Pancreas (tissue), 10 donors: ENCODE measurements at regions not wholly inside any gene's neighbourhood (a gene's known extent, or its start where the extent isn't known, plus 50 kb on each side); places are given as distances from the start of the nearest gene placed in this dataset.

ENCODE experiments used
- ATAC-seq, 4 donors: fragments of 200-7000 bp; cut with Tn5 transposase; one replicate each; pipeline versions ENCODE4 v1.8.0 to v1.9.1; 2020; ENCODE audit warnings: mild to moderate bottlenecking in 4 of 4, moderate library complexity in 4 of 4
- DNase-seq, 6 donors: peaks; one replicate each; pipeline ENCODE4 v3.0.0-alpha.2; 2020
- FAIRE-seq: peaks from 2 replicates; lab custom pipeline; 2012; peaks lifted over from hg19 to GRCh38; lab: Jason Lieb, UNC
- H3K27ac ChIP-seq, 4 donors: fragments of 200-600 bp; sonication (generic); 1 replicate in 3 of 4; 2 replicates in 1 of 4; pipeline versions ENCODE4 v1.5.0 to v1.8.0; 2020
- H3K27me3 ChIP-seq, 4 donors: fragments of 200-600 bp; one replicate each; pipeline ENCODE4 v1.8.0; 2021
- H3K36me3 ChIP-seq, 3 donors: fragments of 200-600 bp; sonication (generic) in 1 of 3; one replicate each; pipeline versions ENCODE4 v1.5.0 to v1.8.0; 2020 to 2021
- H3K4me1 ChIP-seq, 3 donors: fragments of 200-600 bp; one replicate each; pipeline ENCODE4 v1.8.0; 2021
- H3K4me3 ChIP-seq, 4 donors: fragments of 200-600 bp; sonication (generic) in 2 of 4; one replicate each; pipeline versions ENCODE4 v1.5.0 to v1.8.0; 2020 to 2021
- H3K9me3 ChIP-seq, 4 donors: fragments of 200-600 bp; one replicate each; pipeline ENCODE4 v1.8.0; 2021
- WGBS, 2 donors: extraction: QIAGEN DNeasy Blood & Tissue Kit; methylation state at CpG; one replicate each; pipeline ENCODE4 v1.1.7; 2013; 5-methylcytosine and 5-hydroxymethylcytosine counted together
- intact Hi-C, 3 donors: fragments of 100-400 bp; cut with DNase I; formaldehyde crosslinking; loops; one replicate each; pipeline versions ENCODE4 v1.11.1 to v1.14.2; 2022
- TF ChIP-seq, protein P1 (sequence below), 4 donors: fragments of 200-600 bp; sonication (generic) in 3 of 4; IDR thresholded peaks; one replicate each; pipeline versions ENCODE4 v1.5.0 to v1.8.0; 2021; ENCODE audit warnings: antibody characterized with exemption in 4 of 4
- donor health status: healthy with polysubstance abuse.
- donor health status: DM: no; HTN: no; CAD: no; lungs with moderate emphysema.
- donor health status: DM: no; HTN: no; CAD: no.
- donor health status: control.
- donor health status: control.
- donor health status: Bipolar disorder and iron deficiency.
- donor health status: DM: yes; HTN: yes; CAD: no.
- donor health status: DM: no; HTN: no; CAD: no.
- donor health status: DM: no; HTN: no; CAD: no.
- donor health status: DM: yes; HTN: yes; CAD: no.

DNA sequence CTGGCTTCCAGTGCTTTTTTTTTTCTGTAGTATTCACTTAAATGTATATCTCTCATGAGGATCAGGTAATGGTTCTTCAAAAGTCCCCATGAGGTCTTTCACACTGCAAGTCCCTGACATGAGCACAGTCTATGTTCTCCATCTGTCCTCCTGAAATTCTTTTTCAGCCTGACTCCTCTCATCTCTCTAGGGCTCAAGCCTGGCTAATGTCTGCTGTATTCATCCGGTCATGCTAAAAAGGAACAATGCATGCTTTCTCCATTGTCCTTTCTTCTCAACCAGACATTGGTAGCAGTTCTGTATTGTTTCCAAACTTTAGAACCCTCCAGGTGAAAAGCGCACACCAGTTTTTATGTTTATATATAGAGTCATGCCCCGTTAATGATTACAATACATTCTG lies 368.3 kb upstream of the OLFM3 start:
- TF ChIP-seq, protein P1, sequence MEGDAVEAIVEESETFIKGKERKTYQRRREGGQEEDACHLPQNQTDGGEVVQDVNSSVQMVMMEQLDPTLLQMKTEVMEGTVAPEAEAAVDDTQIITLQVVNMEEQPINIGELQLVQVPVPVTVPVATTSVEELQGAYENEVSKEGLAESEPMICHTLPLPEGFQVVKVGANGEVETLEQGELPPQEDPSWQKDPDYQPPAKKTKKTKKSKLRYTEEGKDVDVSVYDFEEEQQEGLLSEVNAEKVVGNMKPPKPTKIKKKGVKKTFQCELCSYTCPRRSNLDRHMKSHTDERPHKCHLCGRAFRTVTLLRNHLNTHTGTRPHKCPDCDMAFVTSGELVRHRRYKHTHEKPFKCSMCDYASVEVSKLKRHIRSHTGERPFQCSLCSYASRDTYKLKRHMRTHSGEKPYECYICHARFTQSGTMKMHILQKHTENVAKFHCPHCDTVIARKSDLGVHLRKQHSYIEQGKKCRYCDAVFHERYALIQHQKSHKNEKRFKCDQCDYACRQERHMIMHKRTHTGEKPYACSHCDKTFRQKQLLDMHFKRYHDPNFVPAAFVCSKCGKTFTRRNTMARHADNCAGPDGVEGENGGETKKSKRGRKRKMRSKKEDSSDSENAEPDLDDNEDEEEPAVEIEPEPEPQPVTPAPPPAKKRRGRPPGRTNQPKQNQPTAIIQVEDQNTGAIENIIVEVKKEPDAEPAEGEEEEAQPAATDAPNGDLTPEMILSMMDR (IDR thresholded peaks at IDR 0.05): no peak
- FAIRE-seq (no peak), DNase-seq (no peak), ATAC-seq (no peak)
- H3K9me3 ChIP-seq: no peaks in the 10 kb centered on the region
- no peak overlapping the region for H3K4me3 ChIP-seq
- intact Hi-C loops: no loop called here
- WGBS, 2 donors: 65 to 73% methylated on average over 3 of the region's 3 CpGs
- H3K4me1 ChIP-seq: no peaks in the 10 kb centered on the region
- H3K27ac ChIP-seq: no peak overlapping the region
- H3K36me3 ChIP-seq: no peaks in the 10 kb centered on the region
- H3K27me3 ChIP-seq: no peaks in the 10 kb centered on the region

DNA sequence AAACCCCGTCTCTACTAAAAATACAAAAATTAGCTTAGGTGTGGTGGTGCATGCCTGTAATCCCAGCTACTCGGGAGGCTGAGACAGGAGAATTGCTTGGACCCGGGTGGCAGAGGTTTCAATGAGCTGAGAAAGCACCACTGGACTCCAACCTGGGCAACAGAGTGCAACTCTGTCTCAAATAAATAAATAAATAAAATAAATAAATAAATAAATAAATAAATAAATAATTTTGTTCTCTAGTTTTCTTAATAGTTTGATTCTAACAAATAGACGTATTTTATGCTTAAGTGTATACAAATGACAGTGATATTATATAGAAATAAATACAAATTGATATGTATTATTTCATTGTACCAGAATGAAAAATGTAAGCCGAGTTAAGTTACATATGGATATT lies 339.9 kb upstream of the OLFM3 start:
- H3K4me1 ChIP-seq: no peaks in the 10 kb centered on the region
- intact Hi-C loops: no loop called here
- TF ChIP-seq, protein P1 (IDR thresholded peaks at IDR 0.05): no peak
- H3K27ac ChIP-seq: no peak overlapping the region
- H3K4me3 ChIP-seq: no peak overlapping the region
- H3K36me3 ChIP-seq: no peaks in the 10 kb centered on the region
- FAIRE-seq: peak; percentile 57
- DNase-seq: no peak
- 56 to 79% methylated on average over 5 of the region's 5 CpGs for WGBS, 2 donors
- ATAC-seq: no peak
- no peaks in the 10 kb centered on the region for H3K9me3 ChIP-seq
- no peaks in the 10 kb centered on the region for H3K27me3 ChIP-seq

DNA sequence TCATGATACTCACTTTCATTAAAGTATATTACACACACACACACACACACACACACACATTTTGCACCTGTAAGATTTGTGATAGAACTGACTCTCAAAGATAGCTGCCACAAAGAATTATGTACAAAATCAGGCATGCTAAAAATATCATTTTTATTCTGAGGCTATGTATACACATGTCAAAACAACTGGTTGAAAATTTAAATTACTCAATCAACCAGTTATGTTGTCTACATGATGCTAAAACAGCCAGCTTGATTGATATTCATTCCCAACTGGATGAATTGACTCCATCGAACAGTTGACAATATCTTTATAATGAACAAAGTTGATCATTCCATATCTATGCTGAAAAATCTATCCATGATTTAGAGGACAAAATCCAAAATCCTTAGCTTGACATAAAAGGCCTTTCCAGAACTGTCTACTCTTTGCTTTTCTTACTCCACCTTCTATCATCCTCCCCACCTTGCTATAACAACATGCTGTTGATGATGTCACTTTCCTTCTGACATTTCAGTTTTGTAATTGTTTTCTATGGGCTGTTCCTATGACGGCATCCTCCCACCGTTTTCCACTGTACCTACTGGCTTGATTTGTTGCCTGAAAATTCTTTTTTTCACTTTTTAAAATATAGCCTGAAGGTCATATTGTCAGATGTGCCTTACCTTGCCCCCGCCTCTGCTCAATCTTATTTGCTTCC lies 321.5 kb upstream of the OLFM3 start:
- H3K36me3 ChIP-seq: no peaks in the 10 kb centered on the region
- H3K4me3 ChIP-seq: no peak overlapping the region
- DNase-seq: no peak
- TF ChIP-seq, protein P1 (IDR thresholded peaks at IDR 0.05): no peak
- no peaks in the 10 kb centered on the region for H3K27me3 ChIP-seq
- H3K4me1 ChIP-seq: no peaks in the 10 kb centered on the region
- intact Hi-C loops: no loop called here
- WGBS, 2 donors: 58 to 68% methylated on average over 4 of the region's 4 CpGs
- FAIRE-seq: no peak
- ATAC-seq: no peak
- H3K27ac ChIP-seq: no peak overlapping the region
- H3K9me3 ChIP-seq: no peaks in the 10 kb centered on the region

DNA sequence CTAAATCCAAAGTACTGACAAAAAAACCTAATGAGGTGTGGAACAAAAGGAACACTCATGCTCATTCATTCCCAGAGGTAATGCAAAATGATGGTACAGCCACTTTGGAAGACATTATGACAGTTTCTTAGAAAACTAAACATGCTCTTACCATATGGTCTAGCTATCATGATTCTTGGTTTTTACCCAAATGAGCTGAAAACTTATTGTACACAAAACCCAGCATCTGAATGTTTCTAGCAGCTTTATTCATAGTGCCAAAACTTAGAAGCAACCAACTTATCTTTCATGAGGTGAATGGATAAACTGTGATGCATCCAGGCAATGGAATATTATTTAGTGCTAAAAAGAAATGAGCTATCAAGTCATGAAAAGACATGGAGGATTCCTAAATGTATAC lies 318.4 kb upstream of the OLFM3 start:
- H3K27me3 ChIP-seq: no peaks in the 10 kb centered on the region
- no peak for FAIRE-seq
- no peaks in the 10 kb centered on the region for H3K4me1 ChIP-seq
- no peaks in the 10 kb centered on the region for H3K36me3 ChIP-seq
- intact Hi-C loops: no loop called here
- H3K9me3 ChIP-seq: no peaks in the 10 kb centered on the region
- no peak overlapping the region for H3K4me3 ChIP-seq
- ATAC-seq: no peak
- no peak overlapping the region for H3K27ac ChIP-seq
- TF ChIP-seq, protein P1 (IDR thresholded peaks at IDR 0.05): no peak
- no peak for DNase-seq

GRCh38 chr1:102296116-102296515 lies 299.4 kb upstream of the OLFM3 start:
- H3K27me3 ChIP-seq: no peaks in the 10 kb centered on the region
- DNase-seq (peak in 1 of 6 donors; percentile 13), FAIRE-seq (no peak), ATAC-seq (no peak)
- H3K36me3 ChIP-seq: no peaks in the 10 kb centered on the region
- H3K27ac ChIP-seq: no peak overlapping the region
- TF ChIP-seq, protein P1 (IDR thresholded peaks at IDR 0.05): no peak
- intact Hi-C loops: no loop called here
- WGBS, 2 donors: 58 to 59% methylated on average over 3 of the region's 3 CpGs
- H3K4me3 ChIP-seq: no peak overlapping the region
- no peaks in the 10 kb centered on the region for H3K4me1 ChIP-seq
- no peaks in the 10 kb centered on the region for H3K9me3 ChIP-seq
